Hematopoietic multipotent progenitor cell treated with erythropoietin and hydrocortisone succinate and interleukin-3 and kit ligand, for 15 days (in vitro differentiated cells): ENCODE measurements at regions not wholly inside any gene's neighbourhood (a gene's known extent, or its start where the extent isn't known, plus 50 kb on each side); places are given as distances from the start of the nearest gene placed in this dataset.
"Not testable (repeated sequence)": the region's sequence is repeated elsewhere in the genome, so short reads cannot be mapped to it uniquely, and the experiment has no call there.

ENCODE experiments used
- DNase-seq: peaks from one replicate; pipeline ENCODE4 v3.0.0-alpha.2; 2015; ENCODE audit warnings: low spot score

- no peak for DNase-seq
Measured at GRCh38 chr14:43169722-43170121, 1337.4 kb downstream of the FSCB start.

GRCh38 chr14:43168371-43168925 is 1338.6 kb downstream of the FSCB start:
- DNase-seq: no peak

- DNase-seq: no peak
Measured at GRCh38 chr14:43166163-43166562, 1340.9 kb downstream of the FSCB start.

- DNase-seq: no peak
Measured at GRCh38 chr14:43165651-43166050, 1341.4 kb downstream of the FSCB start.

- DNase-seq: no peak
Measured at GRCh38 chr14:43161477-43161876, 1345.6 kb downstream of the FSCB start.

GRCh38 chr14:43157661-43158060 is 1349.4 kb downstream of the FSCB start:
- DNase-seq: no peak

GRCh38 chr14:43155924-43156323 is 1351.2 kb downstream of the FSCB start:
- no peak for DNase-seq

GRCh38 chr14:43155258-43155657 is 1351.8 kb downstream of the FSCB start:
- DNase-seq: no peak

- DNase-seq: no peak
Measured at GRCh38 chr14:43147485-43147884, 1359.6 kb downstream of the FSCB start.

- no peak for DNase-seq
Measured at GRCh38 chr14:43145361-43145760, 1361.7 kb downstream of the FSCB start.

- DNase-seq: no peak
Measured at GRCh38 chr14:43143106-43143505, 1364.0 kb downstream of the FSCB start.

GRCh38 chr14:43141636-43142191 is 1365.4 kb downstream of the FSCB start:
- DNase-seq: no peak

GRCh38 chr14:43140453-43140852 is 1366.6 kb downstream of the FSCB start:
- no peak for DNase-seq

GRCh38 chr14:43135877-43136411 is 1371.1 kb downstream of the FSCB start:
- no peak for DNase-seq

- DNase-seq: no peak
Measured at GRCh38 chr14:43132441-43132840, 1374.6 kb downstream of the FSCB start.

- not testable (repeated sequence) for DNase-seq
Measured at GRCh38 chr14:43128429-43128828, 1378.7 kb downstream of the FSCB start.

GRCh38 chr14:43127874-43128273 is 1379.2 kb downstream of the FSCB start:
- not testable (repeated sequence) for DNase-seq

- no peak for DNase-seq
Measured at GRCh38 chr14:43123544-43123943, 1383.5 kb downstream of the FSCB start.

GRCh38 chr14:43119672-43120071 is 1387.4 kb downstream of the FSCB start:
- DNase-seq: no peak

GRCh38 chr14:43116341-43116740 is 1390.7 kb downstream of the FSCB start:
- DNase-seq: no peak

- no peak for DNase-seq
Measured at GRCh38 chr14:43105305-43105704, 1401.8 kb downstream of the FSCB start.

- no peak for DNase-seq
Measured at GRCh38 chr14:43090380-43090779, 1416.7 kb downstream of the FSCB start.

- DNase-seq: no peak
Measured at GRCh38 chr14:43087666-43088065, 1419.4 kb downstream of the FSCB start.

GRCh38 chr14:43085819-43086218 is 1421.3 kb downstream of the FSCB start:
- no peak for DNase-seq
